ENCODE measurements at regions not wholly inside any gene's neighbourhood (a gene's known extent, or its start where the extent isn't known, plus 50 kb on each side); places are given as distances from the start of the nearest gene placed in this dataset.
"Not testable (repeated sequence)": the region's sequence is repeated elsewhere in the genome, so short reads cannot be mapped to it uniquely, and the experiment has no call there.

DNA sequence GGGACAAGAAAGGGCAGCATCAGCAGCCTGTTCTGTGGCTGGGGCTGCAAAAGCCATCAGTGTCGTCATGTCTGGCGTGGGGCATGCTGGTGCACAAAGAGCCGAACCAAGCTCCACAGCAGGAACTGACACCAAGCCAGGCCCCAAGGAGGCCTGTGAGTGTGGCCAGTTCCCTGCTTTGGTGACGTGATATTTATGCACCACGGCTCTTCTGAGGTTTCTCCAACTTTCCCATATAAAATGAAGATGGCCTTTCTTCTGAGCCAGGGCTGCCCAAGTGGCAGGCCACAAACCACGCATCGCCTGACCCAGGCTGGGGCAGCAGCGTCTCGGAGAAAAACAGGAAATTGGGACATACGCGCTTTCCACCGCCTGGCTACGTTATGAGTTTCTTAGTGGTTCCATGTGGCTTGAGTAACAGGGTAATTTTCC is 109.9 kb downstream of the RIN2 start:
- Mint-ChIP-seq H3K27me3 (no peaks in the 10 kb centered on the region), H3K9me3 (peaks cover 27% of the 10 kb centered on the region), H3K36me3 (ENCODE audit: low read depth) (peaks cover 54% of the 10 kb centered on the region), H3K27ac (peak overlapping the region; percentile 73), H3K4me3 (peak overlapping the region; percentile 6), H3K4me1 (ENCODE audit: low read depth) (peaks cover 25% of the 10 kb centered on the region)
- intact Hi-C loops (cut with micrococcal nuclease): no loop called here

GRCh38 chr20:19868441-19868840 is 110.4 kb downstream of the RIN2 start:
- intact Hi-C loops (cut with micrococcal nuclease): no loop called here
- H3K36me3 Mint-ChIP-seq (ENCODE audit: low read depth): peaks cover 54% of the 10 kb centered on the region
- peaks cover 25% of the 10 kb centered on the region for H3K4me1 Mint-ChIP-seq (ENCODE audit: low read depth)
- H3K4me3 Mint-ChIP-seq: no peak overlapping the region
- peak overlapping the region; percentile 73 for H3K27ac Mint-ChIP-seq
- no peaks in the 10 kb centered on the region for H3K27me3 Mint-ChIP-seq
- peaks cover 27% of the 10 kb centered on the region for H3K9me3 Mint-ChIP-seq

DNA sequence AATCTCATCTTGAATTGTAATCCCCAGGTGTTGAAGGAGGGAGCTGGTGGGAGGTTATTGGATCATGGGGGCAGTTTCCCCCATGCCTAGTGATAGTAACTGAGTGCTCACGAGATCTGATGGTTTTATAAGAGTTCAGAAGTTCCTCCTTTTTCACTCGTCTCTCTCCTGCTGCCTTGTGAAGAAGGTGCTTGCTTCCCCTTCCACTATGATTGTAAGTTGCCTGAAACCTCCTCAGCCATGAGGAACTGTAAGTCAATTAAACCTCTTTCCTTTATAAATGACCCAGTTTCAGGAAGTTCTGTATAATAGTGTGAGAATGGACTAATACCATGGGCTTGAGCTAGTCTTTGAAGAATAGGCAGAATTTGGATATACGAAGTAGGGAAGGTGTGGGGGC is 113.9 kb downstream of the RIN2 start:
- Mint-ChIP-seq H3K36me3 (ENCODE audit: low read depth) (peaks cover 58% of the 10 kb centered on the region), H3K9me3 (peaks cover 36% of the 10 kb centered on the region), H3K4me1 (ENCODE audit: low read depth) (peaks cover 43% of the 10 kb centered on the region), H3K27me3 (no peaks in the 10 kb centered on the region), H3K27ac (no peak overlapping the region), H3K4me3 (no peak overlapping the region)
- intact Hi-C loops (cut with micrococcal nuclease): no loop called here

DNA sequence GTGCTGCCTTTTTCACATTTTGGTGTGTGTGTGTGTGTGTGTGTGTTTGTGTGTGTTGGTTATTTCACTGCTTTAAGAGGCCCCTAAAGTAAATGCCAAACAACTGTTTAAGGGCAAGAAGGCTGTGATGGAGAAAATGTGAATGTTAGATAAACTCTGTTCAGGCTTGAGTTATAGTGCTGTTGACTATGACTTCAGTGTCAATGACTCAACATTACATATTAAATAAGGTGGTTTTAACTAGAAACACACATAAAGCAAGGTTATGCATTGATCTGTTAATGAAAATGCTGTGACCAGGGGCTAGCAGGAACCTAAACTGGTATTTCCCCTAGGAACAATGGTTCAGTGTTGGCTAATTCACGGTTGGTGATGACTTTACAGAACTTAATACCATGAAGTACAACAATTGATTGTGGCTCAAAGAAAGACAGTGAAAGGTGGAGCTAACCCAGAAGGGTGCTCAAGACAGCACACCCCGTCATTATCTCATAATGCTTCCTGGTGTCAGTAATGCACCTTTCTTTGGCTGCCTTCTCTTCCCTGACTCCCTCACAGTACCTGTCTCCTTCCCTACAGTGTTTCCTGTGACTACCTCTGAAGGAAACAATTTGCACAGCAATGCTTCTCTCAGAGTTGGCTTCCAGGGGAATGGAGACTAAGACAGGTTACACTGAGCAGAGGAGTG is 116.1 kb downstream of the RIN2 start:
- H3K27ac Mint-ChIP-seq: no peak overlapping the region
- peaks cover 21% of the 10 kb centered on the region for H3K4me1 Mint-ChIP-seq (ENCODE audit: low read depth)
- no peaks in the 10 kb centered on the region for H3K27me3 Mint-ChIP-seq
- intact Hi-C loops (cut with micrococcal nuclease): no loop called here
- peaks cover 65% of the 10 kb centered on the region for H3K36me3 Mint-ChIP-seq (ENCODE audit: low read depth)
- no peak overlapping the region for H3K4me3 Mint-ChIP-seq
- H3K9me3 Mint-ChIP-seq: peaks cover 31% of the 10 kb centered on the region

GRCh38 chr20:19875376-19876221 is 117.5 kb downstream of the RIN2 start:
- H3K4me1 Mint-ChIP-seq (ENCODE audit: low read depth): peaks cover 21% of the 10 kb centered on the region
- peak overlapping the region; percentile 71 for H3K4me3 Mint-ChIP-seq
- no peaks in the 10 kb centered on the region for H3K27me3 Mint-ChIP-seq
- intact Hi-C loops (cut with micrococcal nuclease): no loop called here
- peaks cover 75% of the 10 kb centered on the region for H3K36me3 Mint-ChIP-seq (ENCODE audit: low read depth)
- H3K9me3 Mint-ChIP-seq: peaks cover 30% of the 10 kb centered on the region
- peak overlapping the region; percentile 88 for H3K27ac Mint-ChIP-seq

GRCh38 chr20:19876828-19877460 is 118.9 kb downstream of the RIN2 start:
- intact Hi-C loops (cut with micrococcal nuclease): no loop called here
- Mint-ChIP-seq H3K4me3 (no peak overlapping the region), H3K4me1 (ENCODE audit: low read depth) (peaks cover 21% of the 10 kb centered on the region), H3K36me3 (ENCODE audit: low read depth) (peaks cover 68% of the 10 kb centered on the region), H3K27ac (peak overlapping the region; percentile 88), H3K27me3 (no peaks in the 10 kb centered on the region), H3K9me3 (peaks cover 17% of the 10 kb centered on the region)

- H3K9me3 Mint-ChIP-seq; intact Hi-C loops (cut with micrococcal nuclease); H3K4me3 Mint-ChIP-seq; H3K27me3 Mint-ChIP-seq; H3K27ac Mint-ChIP-seq: not testable (repeated sequence)
- Mint-ChIP-seq H3K36me3 (ENCODE audit: low read depth) (peaks cover 49% of the 10 kb centered on the region), H3K4me1 (ENCODE audit: low read depth) (peaks cover 21% of the 10 kb centered on the region)
These were observed 121.8 kb downstream of the RIN2 start for GRCh38 chr20:19879874-19880255.

- intact Hi-C loops (cut with micrococcal nuclease): no loop called here
- Mint-ChIP-seq H3K27ac (no peak overlapping the region), H3K4me1 (ENCODE audit: low read depth) (peaks cover 25% of the 10 kb centered on the region), H3K27me3 (no peaks in the 10 kb centered on the region), H3K36me3 (ENCODE audit: low read depth) (peaks cover 49% of the 10 kb centered on the region), H3K9me3 (no peaks in the 10 kb centered on the region), H3K4me3 (no peak overlapping the region)
These were observed 122.4 kb downstream of the RIN2 start for GRCh38 chr20:19880256-19881079.

DNA sequence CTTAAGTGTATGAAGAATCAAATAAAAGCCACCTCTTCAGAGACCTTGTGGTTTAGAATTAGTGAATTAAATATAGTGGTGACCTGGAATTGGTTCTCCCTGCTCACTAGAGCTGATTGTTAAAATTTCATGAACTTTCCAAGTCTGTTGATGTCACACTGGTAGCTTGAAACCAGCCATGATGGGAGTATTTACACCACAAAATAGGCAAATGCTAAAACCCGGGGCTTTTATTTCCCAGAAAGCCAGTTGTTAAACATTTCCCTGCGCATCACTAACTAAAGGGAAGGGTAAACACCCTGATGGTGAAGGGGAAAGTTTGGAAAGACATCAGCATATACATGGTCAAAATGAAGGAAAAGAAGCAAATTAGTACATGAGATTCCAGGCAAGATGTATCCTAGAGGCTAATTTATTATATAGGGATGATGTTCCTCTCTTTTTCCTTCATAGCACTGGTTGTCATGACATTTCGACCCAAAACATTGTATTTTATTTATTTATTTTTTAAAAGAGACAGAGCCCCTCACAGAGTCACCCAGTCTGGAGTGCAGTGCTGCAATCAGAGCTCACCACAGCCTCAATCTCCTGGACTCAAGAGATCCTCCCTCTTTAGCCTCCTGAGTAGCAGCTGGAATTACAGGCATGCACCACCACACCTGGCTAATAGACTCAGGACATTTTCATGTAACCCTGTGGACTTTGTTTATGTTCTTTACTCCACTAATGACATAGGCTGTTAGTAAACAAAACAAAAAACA is 123.2 kb downstream of the RIN2 start:
- Mint-ChIP-seq H3K4me3 (no peak overlapping the region), H3K27ac (no peak overlapping the region), H3K36me3 (ENCODE audit: low read depth) (peaks cover 49% of the 10 kb centered on the region), H3K4me1 (ENCODE audit: low read depth) (peaks cover 24% of the 10 kb centered on the region), H3K9me3 (no peaks in the 10 kb centered on the region), H3K27me3 (no peaks in the 10 kb centered on the region)
- intact Hi-C loops (cut with micrococcal nuclease): no loop called here

DNA sequence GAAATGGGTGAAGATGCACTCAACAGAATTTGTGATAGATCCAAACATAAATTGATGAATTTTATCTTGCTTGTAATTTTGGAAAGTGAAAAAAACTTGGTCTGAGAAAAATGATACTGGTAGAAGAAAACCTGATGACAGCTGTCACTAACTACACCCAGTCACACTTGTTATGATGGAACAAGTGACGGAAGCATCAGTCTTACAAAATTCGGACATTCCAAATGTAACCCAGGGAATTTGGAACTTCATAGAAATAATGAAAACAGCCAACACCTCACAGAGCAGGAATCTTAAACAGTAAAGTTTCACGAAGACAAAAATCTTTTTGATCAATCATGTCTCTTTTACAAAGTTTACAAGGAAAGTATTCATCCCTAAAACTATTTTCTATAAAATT is 123.9 kb downstream of the RIN2 start:
- no peak overlapping the region for H3K4me3 Mint-ChIP-seq
- H3K27me3 Mint-ChIP-seq: no peaks in the 10 kb centered on the region
- H3K36me3 Mint-ChIP-seq (ENCODE audit: low read depth): peaks cover 52% of the 10 kb centered on the region
- H3K4me1 Mint-ChIP-seq (ENCODE audit: low read depth): peaks cover 23% of the 10 kb centered on the region
- H3K9me3 Mint-ChIP-seq: no peaks in the 10 kb centered on the region
- intact Hi-C loops (cut with micrococcal nuclease): no loop called here
- no peak overlapping the region for H3K27ac Mint-ChIP-seq

- H3K4me3 Mint-ChIP-seq: no peak overlapping the region
- no peak overlapping the region for H3K27ac Mint-ChIP-seq
- H3K36me3 Mint-ChIP-seq (ENCODE audit: low read depth): peaks cover 48% of the 10 kb centered on the region
- peaks cover 23% of the 10 kb centered on the region for H3K4me1 Mint-ChIP-seq (ENCODE audit: low read depth)
- intact Hi-C loops (cut with micrococcal nuclease): no loop called here
- no peaks in the 10 kb centered on the region for H3K27me3 Mint-ChIP-seq
- H3K9me3 Mint-ChIP-seq: no peaks in the 10 kb centered on the region
These were observed 124.4 kb downstream of the RIN2 start for GRCh38 chr20:19882446-19882845.

DNA sequence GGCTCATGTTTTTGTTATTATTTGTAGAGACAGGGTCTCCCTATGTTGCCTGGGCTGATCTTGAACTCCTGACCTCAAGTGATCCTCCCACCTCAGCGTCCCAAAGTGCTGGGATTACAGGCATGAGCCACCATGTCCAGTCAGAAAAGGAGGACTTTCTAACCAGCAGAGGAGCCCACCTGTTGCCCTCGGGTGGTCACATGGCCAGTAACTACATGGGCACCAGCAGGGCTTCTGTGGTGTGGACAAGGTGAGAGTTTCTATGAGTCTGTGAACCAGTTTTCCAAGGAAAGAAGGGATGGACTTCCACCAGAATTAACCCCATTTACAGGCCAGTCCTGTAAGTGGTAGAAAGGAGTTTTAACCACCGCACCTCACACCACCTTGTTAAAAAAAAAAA is 125.4 kb downstream of the RIN2 start:
- Mint-ChIP-seq H3K4me3 (no peak overlapping the region), H3K4me1 (ENCODE audit: low read depth) (peaks cover 23% of the 10 kb centered on the region), H3K27ac (no peak overlapping the region), H3K27me3 (no peaks in the 10 kb centered on the region), H3K9me3 (no peaks in the 10 kb centered on the region), H3K36me3 (ENCODE audit: low read depth) (peaks cover 48% of the 10 kb centered on the region)
- intact Hi-C loops (cut with micrococcal nuclease): no loop called here

DNA sequence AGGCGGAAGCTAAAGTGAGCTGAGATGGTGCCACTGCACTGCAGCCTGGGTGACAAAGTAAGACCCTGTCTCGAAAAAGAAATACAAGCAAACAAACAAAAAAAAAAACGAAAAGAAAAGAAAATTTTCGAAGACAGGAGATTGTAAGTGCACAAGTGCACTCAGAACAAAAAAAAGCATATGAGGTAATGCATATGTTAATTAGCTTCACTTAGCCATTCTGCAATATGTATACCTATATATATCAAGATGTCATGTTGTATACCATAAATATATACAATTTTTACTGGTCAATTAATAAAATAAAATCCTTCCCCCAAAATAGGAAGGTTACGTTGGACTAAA is 127.5 kb downstream of the RIN2 start:
- Mint-ChIP-seq H3K27ac (peak overlapping the region; percentile 65), H3K27me3 (peaks cover 8% of the 10 kb centered on the region), H3K4me3 (peak overlapping the region; percentile 57), H3K36me3 (ENCODE audit: low read depth) (peaks cover 48% of the 10 kb centered on the region), H3K9me3 (no peaks in the 10 kb centered on the region), H3K4me1 (ENCODE audit: low read depth) (peaks cover 42% of the 10 kb centered on the region)
- intact Hi-C loops (cut with micrococcal nuclease): no loop called here

Data from dendritic cell treated with granulocyte-macrophage colony-stimulating factor and Interleukin-4, amounts not matched to agents 40 ng/mL and 50 ng/mL, for 4 days (primary cell).